ENCODE measurements at regions not wholly inside any gene's neighbourhood (a gene's known extent, or its start where the extent isn't known, plus 50 kb on each side); places are given as distances from the start of the nearest gene placed in this dataset.

GRCh38 chr6:37757381-37757780 is 59.7 kb upstream of the MDGA1 start:
- Histone ChIP-seq H3K4me3 (ENCODE audit: low read depth in 2 of 2, low read length in 1 of 2) (no peak overlapping the region), H3K27ac (ENCODE audit: low read depth in 2 of 2, low read length in 1 of 2) (no peak overlapping the region), H3K79me2 (ENCODE audit: insufficient read depth) (no peaks in the 10 kb centered on the region), H3K4me1 (ENCODE audit: control insufficient read depth in 1 of 2, insufficient read depth in 2 of 2, low read depth in 1 of 2, low read length in 1 of 2) (peaks cover 0 to 3% of the 10 kb centered on the region in 2 experiments; a peak in 1 of 4 replicates), H3K9me3 (no peaks in the 10 kb centered on the region), H3K9me2 (no peaks in the 10 kb centered on the region), H3K36me3 (replicated peaks in 1 of 2; ENCODE audit: control insufficient read depth in 1 of 2, insufficient read depth in 2 of 2, low read length in 1 of 2) (no peaks in the 10 kb centered on the region), H4K20me1 (ENCODE audit: insufficient read depth) (no peaks in the 10 kb centered on the region), H3K27me3 (ENCODE audit: insufficient read depth) (no peaks in the 10 kb centered on the region), H3F3A (replicated peaks; ENCODE audit: insufficient read depth) (no peaks in the 10 kb centered on the region), H3K4me2 (no peak overlapping the region), H3K9ac (no peak overlapping the region), H2AFZ (ENCODE audit: low read depth) (no peak overlapping the region)
- TF ChIP-seq FOXJ3 (CRISPR knock-in tag; IDR thresholded peaks at IDR 0.05): no peak
- no peak for TF ChIP-seq RXRA (IDR thresholded peaks at IDR 0.05; ENCODE audit: borderline replicate concordance, low read depth)
- no peak for TF ChIP-seq TAF1 (IDR thresholded peaks at IDR 0.05; ENCODE audit: borderline replicate concordance, low read depth, low read length)
- TF ChIP-seq IRF3 (IDR thresholded peaks at IDR 0.05; ENCODE audit: low read depth, low read length): no peak
- no peak for TF ChIP-seq POLR2AphosphoS5 (IDR thresholded peaks at IDR 0.05; ENCODE audit: low read depth, low read length)
- no peak for TF ChIP-seq CHD2 (IDR thresholded peaks at IDR 0.05; ENCODE audit: low read length, partially characterized antibody)
- TF ChIP-seq PBX3 (IDR thresholded peaks at IDR 0.05): no peak
- TF ChIP-seq TEAD4 (IDR thresholded peaks at IDR 0.05; ENCODE audit: borderline replicate concordance, insufficient read depth): no peak
- no peak for TF ChIP-seq REST (IDR thresholded peaks at IDR 0.05; ENCODE audit: low read depth, low read length)
- POLR2A ChIA-PET: interaction anchor here (0.7 kb wide), 1 partner anchor 52 kb away, joined by 3 read pairs; no protein-coding TSS in a partner anchor
- WGBS (ENCODE audit: low lambda C conversion rate): 62% methylated on average over 2 of the region's 2 CpGs
- DNase-seq: no peak
- CTCF ChIA-PET: interaction anchor here (0.9 to 1.6 kb wide), 2 partner anchors 15 to 25 kb away, joined by 3 to 5 read pairs; no protein-coding TSS in a partner anchor

GRCh38 chr6:37756135-37756534 is 58.5 kb upstream of the MDGA1 start:
- Histone ChIP-seq H3K4me2 (no peak overlapping the region), H3K27me3 (ENCODE audit: insufficient read depth) (no peaks in the 10 kb centered on the region), H3K4me1 (ENCODE audit: control insufficient read depth in 1 of 2, insufficient read depth in 2 of 2, low read depth in 1 of 2, low read length in 1 of 2) (peaks cover 0 to 3% of the 10 kb centered on the region in 2 experiments; a peak in 1 of 4 replicates), H3K9ac (no peak overlapping the region), H3K9me2 (no peaks in the 10 kb centered on the region), H4K20me1 (ENCODE audit: insufficient read depth) (no peaks in the 10 kb centered on the region), H3K27ac (ENCODE audit: low read depth in 2 of 2, low read length in 1 of 2) (no peak overlapping the region), H3F3A (replicated peaks; ENCODE audit: insufficient read depth) (no peaks in the 10 kb centered on the region), H3K9me3 (no peaks in the 10 kb centered on the region), H3K36me3 (replicated peaks in 1 of 2; ENCODE audit: control insufficient read depth in 1 of 2, insufficient read depth in 2 of 2, low read length in 1 of 2) (no peaks in the 10 kb centered on the region), H3K79me2 (ENCODE audit: insufficient read depth) (no peaks in the 10 kb centered on the region), H2AFZ (ENCODE audit: low read depth) (no peak overlapping the region), H3K4me3 (ENCODE audit: low read depth in 2 of 2, low read length in 1 of 2) (no peak overlapping the region)
- WGBS (ENCODE audit: low lambda C conversion rate): 70% methylated on average over 8 of the region's 12 CpGs
- TF ChIP-seq FOXJ3 (CRISPR knock-in tag; IDR thresholded peaks at IDR 0.05): no peak
- TF ChIP-seq CTCF (IDR thresholded peaks at IDR 0.05): no peak
- no peak for TF ChIP-seq MEF2A (IDR thresholded peaks at IDR 0.05; ENCODE audit: borderline replicate concordance, low read depth)
- TF ChIP-seq NFIC (IDR thresholded peaks at IDR 0.05; ENCODE audit: borderline replicate concordance): no peak
- DNase-seq: no peak
- ChIA-PET CTCF (interaction anchor here (0.6 to 1.2 kb wide), 4 partner anchors 8 to 816 kb away, joined by 3 read pairs; no protein-coding TSS in a partner anchor), POLR2A (no interaction called here)
